Kidney epithelial cell (primary cell): ENCODE measurements at regions not wholly inside any gene's neighbourhood (a gene's known extent, or its start where the extent isn't known, plus 50 kb on each side); places are given as distances from the start of the nearest gene placed in this dataset.

Source experiments
- DNase-seq: peaks from one replicate; pipeline ENCODE4 v3.0.0-alpha.2; 2010; ENCODE audit warnings: low read depth
- H3K27me3 ChIP-seq: 2 replicates; pipeline ENCODE4 v1.6.0; 2011; ENCODE audit warnings: low read length; ENCODE audit not compliant: control insufficient read depth, insufficient read depth
- H3K36me3 ChIP-seq: 2 replicates; pipeline ENCODE4 v1.5.1; 2011; ENCODE audit warnings: low read length; ENCODE audit not compliant: control insufficient read depth, insufficient read depth
- H3K4me3 ChIP-seq: 2 replicates; pipeline ENCODE4 v1.5.1; 2011; ENCODE audit warnings: low read depth, mild to moderate bottlenecking, control low read depth, low read length
- CTCF ChIP-seq: IDR thresholded peaks from 2 replicates; pipeline ENCODE4 v1.5.1; 2011; ENCODE audit warnings: mild to moderate bottlenecking, moderate library complexity, low read length, control low read depth, inconsistent platforms; ENCODE audit not compliant: insufficient read depth, poor library complexity, severe bottlenecking

- no peak for DNase-seq
- no peaks in the 10 kb centered on the region for H3K27me3 ChIP-seq
- H3K36me3 ChIP-seq, result no peaks in the 10 kb centered on the region
- no peak overlapping the region for H3K4me3 ChIP-seq
- no peak for TF ChIP-seq CTCF
These were observed 200.5 kb downstream of the MC4R start for GRCh38 chr18:60172030-60172429.

GRCh38 chr18:60163622-60164021 lies 209.0 kb downstream of the MC4R start:
- no peak for TF ChIP-seq CTCF
- Histone ChIP-seq H3K27me3 (no peaks in the 10 kb centered on the region), H3K4me3 (no peak overlapping the region), H3K36me3 (no peaks in the 10 kb centered on the region)
- DNase-seq, result no peak

- H3K36me3 ChIP-seq, result no peaks in the 10 kb centered on the region
- TF ChIP-seq CTCF, result no peak
- H3K4me3 ChIP-seq, result no peak overlapping the region
- DNase-seq, result no peak
- no peaks in the 10 kb centered on the region for H3K27me3 ChIP-seq
These were observed 210.2 kb downstream of the MC4R start for GRCh38 chr18:60162388-60162787.

GRCh38 chr18:60157810-60158209 lies 214.8 kb downstream of the MC4R start:
- DNase-seq, result no peak
- TF ChIP-seq CTCF, result no peak
- no peaks in the 10 kb centered on the region for H3K27me3 ChIP-seq
- H3K36me3 ChIP-seq, result no peaks in the 10 kb centered on the region
- no peak overlapping the region for H3K4me3 ChIP-seq

GRCh38 chr18:60153376-60153775 lies 219.2 kb downstream of the MC4R start:
- DNase-seq, result no peak
- no peak overlapping the region for H3K4me3 ChIP-seq
- H3K36me3 ChIP-seq, result no peaks in the 10 kb centered on the region
- no peaks in the 10 kb centered on the region for H3K27me3 ChIP-seq
- no peak for TF ChIP-seq CTCF

GRCh38 chr18:60149316-60149715 lies 223.3 kb downstream of the MC4R start:
- no peaks in the 10 kb centered on the region for H3K27me3 ChIP-seq
- DNase-seq, result no peak
- H3K4me3 ChIP-seq, result no peak overlapping the region
- no peak for TF ChIP-seq CTCF
- H3K36me3 ChIP-seq, result no peaks in the 10 kb centered on the region
